SK-N-SH treated with all-trans-retinoic acid at 6 μM for 48 hours (cell line): ENCODE measurements at regions not wholly inside any gene's neighbourhood (a gene's known extent, or its start where the extent isn't known, plus 50 kb on each side); places are given as distances from the start of the nearest gene placed in this dataset.
"Not testable (repeated sequence)": the region's sequence is repeated elsewhere in the genome, so short reads cannot be mapped to it uniquely, and the experiment has no call there.

Source experiments
- ATAC-seq: fragments of 200-7000 bp; cut with Tn5 transposase; 3 replicates; pipeline ENCODE4 v1.9.1; 2020; ENCODE audit warnings: mild to moderate bottlenecking, moderate library complexity
- ARNTL ChIP-seq: fragments of 450-650 bp; formaldehyde crosslinking; IDR thresholded peaks from 2 replicates; pipeline ENCODE4 v1.5.0; 2020; ENCODE audit warnings: low read depth, mild to moderate bottlenecking, moderate library complexity, borderline replicate concordance
- BACH2 ChIP-seq: fragments of 250-450 bp; sonication (Bioruptor Pico); IDR thresholded peaks from 2 replicates; pipeline ENCODE4 v1.9.0; 2021; ENCODE audit warnings: mild to moderate bottlenecking, borderline replicate concordance
- CSDC2 ChIP-seq: fragments of 250-450 bp; sonication (Bioruptor Pico); IDR thresholded peaks from 2 replicates; pipeline ENCODE4 v1.5.0; 2020; ENCODE audit warnings: mild to moderate bottlenecking, moderate library complexity
- ESRRG ChIP-seq: fragments of 250-450 bp; sonication (Bioruptor Pico); IDR thresholded peaks from 2 replicates; pipeline ENCODE4 v1.6.1; 2021; ENCODE audit warnings: mild to moderate bottlenecking
- GLIS3 ChIP-seq: fragments of 250-450 bp; sonication (Bioruptor Pico); IDR thresholded peaks from 2 replicates; pipeline ENCODE4 v1.5.0; 2020; ENCODE audit warnings: mild to moderate bottlenecking, moderate library complexity
- ISL1 ChIP-seq: fragments of 250-450 bp; sonication (Bioruptor Pico); IDR thresholded peaks from 2 replicates; pipeline ENCODE4 v2.1.2; 2022; ENCODE audit warnings: mild to moderate bottlenecking, moderate library complexity
- OSR1 ChIP-seq: fragments of 250-450 bp; sonication (Bioruptor Pico); IDR thresholded peaks from 2 replicates; pipeline ENCODE4 v1.8.0; 2022; ENCODE audit warnings: moderate library complexity, mild to moderate bottlenecking, inconsistent platforms
- PATZ1 ChIP-seq: fragments of 250-450 bp; sonication (Bioruptor Pico); IDR thresholded peaks from 2 replicates; pipeline ENCODE4 v1.8.0; 2020; ENCODE audit warnings: mild to moderate bottlenecking, moderate library complexity, borderline replicate concordance
- PPARA ChIP-seq: fragments of 250-450 bp; sonication (Bioruptor Pico); IDR thresholded peaks from 2 replicates; pipeline ENCODE4 v1.5.0; 2020; ENCODE audit warnings: mild to moderate bottlenecking, borderline replicate concordance
- RARB ChIP-seq: fragments of 250-450 bp; sonication (Bioruptor Pico); IDR thresholded peaks from 2 replicates; pipeline ENCODE4 v1.8.0; 2021; ENCODE audit warnings: mild to moderate bottlenecking, moderate library complexity
- SNAI2 ChIP-seq: fragments of 250-450 bp; sonication (Bioruptor Pico); IDR thresholded peaks from 2 replicates; pipeline ENCODE4 v1.5.0; 2020; ENCODE audit warnings: mild to moderate bottlenecking, moderate library complexity
- TCF4 ChIP-seq: fragments of 250-450 bp; sonication (Bioruptor Pico); IDR thresholded peaks from 2 replicates; pipeline ENCODE4 v1.8.0; 2021; ENCODE audit warnings: mild to moderate bottlenecking, moderate library complexity, borderline replicate concordance
- TOX ChIP-seq: fragments of 250-450 bp; sonication (Bioruptor Pico); IDR thresholded peaks from 2 replicates; pipeline ENCODE4 v1.8.0; 2021; ENCODE audit warnings: mild to moderate bottlenecking, moderate library complexity, borderline replicate concordance
- ZC3H10 ChIP-seq: fragments of 250-450 bp; sonication (Bioruptor Pico); IDR thresholded peaks from 2 replicates; pipeline ENCODE4 v1.5.1; 2021; ENCODE audit warnings: mild to moderate bottlenecking, moderate library complexity
- ZFP3 ChIP-seq: fragments of 250-450 bp; sonication (Bioruptor Pico); IDR thresholded peaks from 2 replicates; pipeline ENCODE4 v1.5.0; 2020; ENCODE audit warnings: mild to moderate bottlenecking, moderate library complexity
- ZFP30 ChIP-seq: fragments of 450-650 bp; formaldehyde crosslinking; IDR thresholded peaks from 2 replicates; pipeline ENCODE4 v1.5.0; 2022; ENCODE audit warnings: mild to moderate bottlenecking, moderate library complexity
- ZNF565 ChIP-seq: fragments of 450-650 bp; formaldehyde crosslinking; conservative IDR thresholded peaks from 2 replicates; pipeline ENCODE4 v1.5.0; 2020; ENCODE audit warnings: low read depth, mild to moderate bottlenecking, moderate library complexity
- ZNF70 ChIP-seq: fragments of 450-650 bp; formaldehyde crosslinking; IDR thresholded peaks from 2 replicates; pipeline ENCODE4 v1.5.0; 2020; ENCODE audit warnings: mild to moderate bottlenecking, moderate library complexity
- TF ChIP-seq, protein P1 (sequence below): fragments of 250-450 bp; sonication (Bioruptor Pico); IDR thresholded peaks from 2 replicates; pipeline ENCODE4 v1.8.0; 2021; ENCODE audit warnings: low read depth, mild to moderate bottlenecking, moderate library complexity, borderline replicate concordance
- TF ChIP-seq, protein P2 (sequence below): fragments of 250-450 bp; sonication (Bioruptor Pico); IDR thresholded peaks from 2 replicates; pipeline ENCODE4 v1.5.1; 2021; ENCODE audit warnings: mild to moderate bottlenecking, moderate library complexity
- TF ChIP-seq, protein P3 (sequence below): fragments of 250-450 bp; sonication (Bioruptor Pico); IDR thresholded peaks from 2 replicates; pipeline ENCODE4 v1.5.0; 2020; ENCODE audit warnings: mild to moderate bottlenecking, moderate library complexity

DNA sequence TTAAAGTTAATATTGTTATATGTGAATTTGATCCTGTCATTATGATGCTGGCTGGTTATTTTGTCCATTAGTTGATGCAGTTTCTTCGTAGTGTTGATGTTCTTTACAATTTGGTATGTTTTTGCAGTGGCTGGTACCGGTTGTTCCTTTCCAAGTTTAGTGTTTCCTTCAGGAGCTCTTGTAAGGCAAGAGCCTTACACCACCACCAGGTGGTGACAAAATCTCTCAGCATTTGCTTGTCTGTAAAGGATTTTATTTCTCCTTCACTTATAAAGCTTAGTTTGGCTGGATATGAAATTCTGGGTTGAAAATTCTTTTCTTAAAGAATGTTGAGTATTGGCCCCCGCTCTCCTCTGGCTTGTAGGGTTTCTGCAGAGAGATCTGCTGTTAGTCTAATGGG, 86.4 kb upstream of the UNC13C start:
- ATAC-seq = not testable (repeated sequence)

DNA sequence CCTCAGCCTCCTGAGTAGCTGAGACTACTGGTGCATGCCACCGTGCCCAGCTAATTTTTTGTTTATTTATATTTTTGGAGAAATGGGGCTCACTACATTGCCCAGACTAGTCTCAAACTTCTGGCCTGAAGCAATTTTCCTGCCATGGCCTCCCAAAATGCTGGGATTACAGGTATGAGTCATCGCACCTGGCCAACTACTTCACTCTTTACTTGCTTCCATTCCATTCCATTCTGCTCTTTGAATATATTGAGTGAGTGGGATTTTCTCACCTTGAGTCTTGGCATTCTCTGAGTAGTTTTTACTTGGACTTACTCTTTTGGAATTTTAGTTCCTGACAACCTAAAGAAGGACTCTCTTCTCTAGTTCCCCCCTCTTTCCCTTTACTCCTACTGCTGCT, 93.8 kb upstream of the UNC13C start:
- no peak for ATAC-seq
- TF ChIP-seq GLIS3 (CRISPR knock-in tag) (no peak), ARNTL (CRISPR knock-in tag) (no peak), RARB (CRISPR knock-in tag) (no peak), ZNF70 (CRISPR knock-in tag) (no peak)
- TF ChIP-seq, protein P1, sequence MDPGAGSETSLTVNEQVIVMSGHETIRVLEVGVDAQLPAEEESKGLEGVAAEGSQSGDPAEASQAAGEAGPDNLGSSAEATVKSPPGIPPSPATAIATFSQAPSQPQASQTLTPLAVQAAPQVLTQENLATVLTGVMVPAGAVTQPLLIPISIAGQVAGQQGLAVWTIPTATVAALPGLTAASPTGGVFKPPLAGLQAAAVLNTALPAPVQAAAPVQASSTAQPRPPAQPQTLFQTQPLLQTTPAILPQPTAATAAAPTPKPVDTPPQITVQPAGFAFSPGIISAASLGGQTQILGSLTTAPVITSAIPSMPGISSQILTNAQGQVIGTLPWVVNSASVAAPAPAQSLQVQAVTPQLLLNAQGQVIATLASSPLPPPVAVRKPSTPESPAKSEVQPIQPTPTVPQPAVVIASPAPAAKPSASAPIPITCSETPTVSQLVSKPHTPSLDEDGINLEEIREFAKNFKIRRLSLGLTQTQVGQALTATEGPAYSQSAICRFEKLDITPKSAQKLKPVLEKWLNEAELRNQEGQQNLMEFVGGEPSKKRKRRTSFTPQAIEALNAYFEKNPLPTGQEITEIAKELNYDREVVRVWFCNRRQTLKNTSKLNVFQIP (CRISPR knock-in tag) = no peak

DNA sequence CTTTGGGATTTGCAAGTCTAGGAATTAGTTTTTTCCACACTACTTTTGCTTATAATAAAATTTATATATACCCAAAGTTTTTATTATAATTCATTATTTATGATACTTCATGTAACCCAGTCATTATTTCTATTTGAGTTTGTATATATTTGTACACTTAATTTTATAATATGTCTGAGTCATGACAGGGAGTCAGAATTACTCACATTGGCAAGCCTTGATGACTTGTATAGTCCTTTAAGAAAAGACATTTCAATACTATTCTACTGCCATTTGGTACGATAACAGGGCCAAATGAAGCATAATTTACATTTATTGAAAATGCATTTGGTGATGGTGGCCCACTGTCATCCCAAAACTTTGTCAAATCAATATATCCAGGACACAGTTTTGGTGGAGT, 95.9 kb upstream of the UNC13C start:
- TF ChIP-seq BACH2 = no peak
- no peak for TF ChIP-seq TOX (CRISPR knock-in tag)
- no peak for TF ChIP-seq ZFP30 (CRISPR knock-in tag)
- no peak for TF ChIP-seq ESRRG
- TF ChIP-seq CSDC2 (CRISPR knock-in tag) = no peak
- no peak for TF ChIP-seq ZNF565 (CRISPR knock-in tag)
- TF ChIP-seq ZC3H10 (CRISPR knock-in tag) = no peak
- no peak for TF ChIP-seq ZFP3 (CRISPR knock-in tag)
- no peak for TF ChIP-seq OSR1 (CRISPR knock-in tag)
- TF ChIP-seq, protein P2, sequence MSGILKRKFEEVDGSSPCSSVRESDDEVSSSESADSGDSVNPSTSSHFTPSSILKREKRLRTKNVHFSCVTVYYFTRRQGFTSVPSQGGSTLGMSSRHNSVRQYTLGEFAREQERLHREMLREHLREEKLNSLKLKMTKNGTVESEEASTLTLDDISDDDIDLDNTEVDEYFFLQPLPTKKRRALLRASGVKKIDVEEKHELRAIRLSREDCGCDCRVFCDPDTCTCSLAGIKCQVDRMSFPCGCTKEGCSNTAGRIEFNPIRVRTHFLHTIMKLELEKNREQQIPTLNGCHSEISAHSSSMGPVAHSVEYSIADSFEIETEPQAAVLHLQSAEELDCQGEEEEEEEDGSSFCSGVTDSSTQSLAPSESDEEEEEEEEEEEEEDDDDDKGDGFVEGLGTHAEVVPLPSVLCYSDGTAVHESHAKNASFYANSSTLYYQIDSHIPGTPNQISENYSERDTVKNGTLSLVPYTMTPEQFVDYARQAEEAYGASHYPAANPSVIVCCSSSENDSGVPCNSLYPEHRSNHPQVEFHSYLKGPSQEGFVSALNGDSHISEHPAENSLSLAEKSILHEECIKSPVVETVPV = no peak
- TF ChIP-seq PATZ1 (CRISPR knock-in tag) = no peak
- TF ChIP-seq ISL1 (CRISPR knock-in tag) = no peak
- TF ChIP-seq, protein P3, sequence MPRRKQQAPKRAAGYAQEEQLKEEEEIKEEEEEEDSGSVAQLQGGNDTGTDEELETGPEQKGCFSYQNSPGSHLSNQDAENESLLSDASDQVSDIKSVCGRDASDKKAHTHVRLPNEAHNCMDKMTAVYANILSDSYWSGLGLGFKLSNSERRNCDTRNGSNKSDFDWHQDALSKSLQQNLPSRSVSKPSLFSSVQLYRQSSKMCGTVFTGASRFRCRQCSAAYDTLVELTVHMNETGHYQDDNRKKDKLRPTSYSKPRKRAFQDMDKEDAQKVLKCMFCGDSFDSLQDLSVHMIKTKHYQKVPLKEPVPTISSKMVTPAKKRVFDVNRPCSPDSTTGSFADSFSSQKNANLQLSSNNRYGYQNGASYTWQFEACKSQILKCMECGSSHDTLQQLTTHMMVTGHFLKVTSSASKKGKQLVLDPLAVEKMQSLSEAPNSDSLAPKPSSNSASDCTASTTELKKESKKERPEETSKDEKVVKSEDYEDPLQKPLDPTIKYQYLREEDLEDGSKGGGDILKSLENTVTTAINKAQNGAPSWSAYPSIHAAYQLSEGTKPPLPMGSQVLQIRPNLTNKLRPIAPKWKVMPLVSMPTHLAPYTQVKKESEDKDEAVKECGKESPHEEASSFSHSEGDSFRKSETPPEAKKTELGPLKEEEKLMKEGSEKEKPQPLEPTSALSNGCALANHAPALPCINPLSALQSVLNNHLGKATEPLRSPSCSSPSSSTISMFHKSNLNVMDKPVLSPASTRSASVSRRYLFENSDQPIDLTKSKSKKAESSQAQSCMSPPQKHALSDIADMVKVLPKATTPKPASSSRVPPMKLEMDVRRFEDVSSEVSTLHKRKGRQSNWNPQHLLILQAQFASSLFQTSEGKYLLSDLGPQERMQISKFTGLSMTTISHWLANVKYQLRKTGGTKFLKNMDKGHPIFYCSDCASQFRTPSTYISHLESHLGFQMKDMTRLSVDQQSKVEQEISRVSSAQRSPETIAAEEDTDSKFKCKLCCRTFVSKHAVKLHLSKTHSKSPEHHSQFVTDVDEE (CRISPR knock-in tag) = no peak
- TF ChIP-seq, protein P1 (CRISPR knock-in tag) = no peak
- TF ChIP-seq RARB (CRISPR knock-in tag) = no peak
- TF ChIP-seq PPARA (CRISPR knock-in tag) = no peak
- TF ChIP-seq SNAI2 = no peak
- TF ChIP-seq TCF4 (CRISPR knock-in tag) = no peak
- TF ChIP-seq ZNF70 (CRISPR knock-in tag) = no peak
- TF ChIP-seq ARNTL (CRISPR knock-in tag) = no peak
- TF ChIP-seq, all 23 proteins: peak for 0
- no peak for ATAC-seq
